ENCODE measurements at regions not wholly inside any gene's neighbourhood (a gene's known extent, or its start where the extent isn't known, plus 50 kb on each side); places are given as distances from the start of the nearest gene placed in this dataset.

GRCh38 chrX:39416547-39417260 is 615.4 kb downstream of the MID1IP1 start:
- Histone ChIP-seq H3K23ac (ENCODE audit: low read depth, low read length) (no peak overlapping the region), H2BK15ac (ENCODE audit: low read depth, low read length) (no peak overlapping the region), H4K20me1 (ENCODE audit: insufficient read depth, low read length) (no peaks in the 10 kb centered on the region), H4K5ac (ENCODE audit: low read depth, low read length) (no peak overlapping the region), H3K4me3 (ENCODE audit: insufficient read depth, low read depth, low read length) (no peak overlapping the region), H3K27me3 (ENCODE audit: control insufficient read depth, insufficient read depth, low read length) (peaks cover 21% of the 10 kb centered on the region), H2BK20ac (ENCODE audit: low read depth, low read length) (no peak overlapping the region), H4K8ac (ENCODE audit: low read depth in 2 of 2, low read length in 2 of 2) (no peak overlapping the region), H3K9me1 (ENCODE audit: insufficient read depth, low read length) (no peaks in the 10 kb centered on the region), H3K18ac (ENCODE audit: low read depth, low read length) (no peak overlapping the region), H2AK5ac (ENCODE audit: low read depth, low read length) (no peak overlapping the region), H3K4me2 (ENCODE audit: low read depth, low read length) (no peak overlapping the region), H3K4ac (ENCODE audit: low read depth, low read length) (no peak overlapping the region), H2AK9ac (replicated peaks; ENCODE audit: low read depth, low read length, poor library complexity) (no peak overlapping the region), H3K79me1 (ENCODE audit: low read depth in 1 of 2, low read length in 2 of 2) (no peaks in the 10 kb centered on the region), H3K9me3 (ENCODE audit: control insufficient read depth, insufficient read depth, low read length) (no peaks in the 10 kb centered on the region), H3K9ac (ENCODE audit: low read depth, low read length) (no peak overlapping the region), H3K27ac (ENCODE audit: insufficient read depth, low read length) (no peak overlapping the region), H2AFZ (replicated peaks; ENCODE audit: low read length, poor library complexity) (no peak overlapping the region), H3K4me1 (ENCODE audit: control insufficient read depth, insufficient read depth, low read length) (no peaks in the 10 kb centered on the region), H3K14ac (replicated peaks; ENCODE audit: low read depth, low read length) (no peak overlapping the region), H4K91ac (ENCODE audit: insufficient read depth, low read depth, low read length) (no peak overlapping the region), H3K56ac (ENCODE audit: extremely low read depth, insufficient read depth, low read length) (no peak overlapping the region), H2BK5ac (ENCODE audit: low read depth, low read length, poor library complexity, severe bottlenecking) (no peak overlapping the region), H3K36me3 (ENCODE audit: control insufficient read depth, insufficient read depth, low read length) (no peaks in the 10 kb centered on the region), H2BK120ac (ENCODE audit: low read depth, low read length) (no peak overlapping the region)
- intact Hi-C loops (cut with micrococcal nuclease) (no loop called here), in situ Hi-C loops (cut with MboI; ENCODE audit: low sequenced_read_pairs) (no loop called here), dilution Hi-C loops (cut with HindIII; ENCODE audit: low sequenced_read_pairs, unreplicated experiment) (no loop called here)
- ATAC-seq (ENCODE audit: low read depth), result no peak
- no peak for DNase-seq
- no peak for TF ChIP-seq POLR2A (IDR thresholded peaks at IDR 0.05; ENCODE audit: low read depth, low read length)
- no peak for TF ChIP-seq MAFK (IDR thresholded peaks at IDR 0.05; ENCODE audit: low read depth, low read length)
- no peak for TF ChIP-seq CHD1 (IDR thresholded peaks at IDR 0.05; ENCODE audit: low read depth, low read length)
- TF ChIP-seq RFX5 (IDR thresholded peaks at IDR 0.05; ENCODE audit: low read depth, low read length), result no peak
- TF ChIP-seq ELK1 (IDR thresholded peaks at IDR 0.05; ENCODE audit: borderline replicate concordance, low read depth, low read length), result no peak
- no peak for TF ChIP-seq RAD21 (IDR thresholded peaks at IDR 0.05; ENCODE audit: low read length)
- no peak for TF ChIP-seq RCOR1 (IDR thresholded peaks at IDR 0.05; ENCODE audit: insufficient replicate concordance, low read length)
- no peak for TF ChIP-seq CTCF (conservative IDR thresholded peaks at IDR 0.05; ENCODE audit: low read depth, low read length)
- no peak for TF ChIP-seq CEBPB (IDR thresholded peaks at IDR 0.05; ENCODE audit: low read depth, low read length)
- no peak for TF ChIP-seq FOS (IDR thresholded peaks at IDR 0.05; ENCODE audit: low read depth, low read length)
- no peak for TF ChIP-seq NFE2L2 (IDR thresholded peaks at IDR 0.05; ENCODE audit: low read depth, low read length)
- TF ChIP-seq USF2 (IDR thresholded peaks at IDR 0.05; ENCODE audit: low read depth, low read length), result no peak
- no TSS peak for BruUV-seq (replicated peaks)
- CTCF ChIA-PET, result no interaction called here
- WGBS, 2 experiments (ENCODE audit: extremely low coverage in 2 of 2, insufficient read length in 1 of 2), result 73% methylated on average over 5 of the region's 14 CpGs; no CpG with 5 or more reads in 1 of the 2 experiments
- POLR2A ChIA-PET (ENCODE audit: unreplicated experiment), result no interaction called here

All from IMR-90 (cell line).